IMR-90 (cell line): ENCODE measurements at regions not wholly inside any gene's neighbourhood (a gene's known extent, or its start where the extent isn't known, plus 50 kb on each side); places are given as distances from the start of the nearest gene placed in this dataset.
A peak's percentile ranks its signal among the peaks of the same experiment; 100 is the strongest.
"Not testable (repeated sequence)": the region's sequence is repeated elsewhere in the genome, so short reads cannot be mapped to it uniquely, and the experiment has no call there.

ENCODE experiments used
- ATAC-seq: fragments of 200-7000 bp; cut with Tn5 transposase; 2 replicates; pipeline ENCODE4 v1.9.1; 2020; ENCODE audit warnings: low read depth, mild to moderate bottlenecking, moderate library complexity
- BruUV-seq: library from RNA; stranded (reverse); fragments of 400-500 nt; replicated peaks from 2 replicates; lab custom pipeline; 2021; lab: Mats Ljungman, UMichigan
- CTCF ChIA-PET: fragments of 300-600 bp; formaldehyde crosslinking; extraction: SDS; loops from one replicate; lab custom pipeline; 2021; ENCODE audit warnings: antibody characterized with exemption; lab: Yijun Ruan, JAX
- POLR2A ChIA-PET: fragments of 300-600 bp; sonication (Branson Sonifier 250); formaldehyde crosslinking; loops from one replicate; lab custom pipeline; 2022; ENCODE audit warnings: antibody characterized with exemption; ENCODE audit not compliant: unreplicated experiment; lab: Charles Lee
- DNase-seq: peaks from one replicate; pipeline ENCODE4 v3.0.0; 2013
- H2AFZ ChIP-seq: replicated peaks from 2 replicates; pipeline ENCODE3; 2013; ENCODE audit warnings: low read length, mild to moderate bottlenecking; ENCODE audit not compliant: poor library complexity
- H2AK5ac ChIP-seq: 2 replicates; pipeline ENCODE4 v1.6.1; 2013; ENCODE audit warnings: low read depth, low read length, inconsistent platforms
- H2AK9ac ChIP-seq: replicated peaks from 2 replicates; pipeline ENCODE3; 2013; ENCODE audit warnings: mild to moderate bottlenecking, low read depth, low read length, moderate library complexity; ENCODE audit not compliant: poor library complexity
- H2BK120ac ChIP-seq: 2 replicates; pipeline ENCODE4 v1.6.1; 2013; ENCODE audit warnings: low read depth, low read length, inconsistent platforms
- H2BK15ac ChIP-seq: 3 replicates; pipeline ENCODE4 v1.6.1; 2013; ENCODE audit warnings: low read depth, low read length, inconsistent platforms
- H2BK20ac ChIP-seq: 2 replicates; pipeline ENCODE4 v1.6.1; 2013; ENCODE audit warnings: low read depth, mild to moderate bottlenecking, inconsistent platforms, low read length, moderate library complexity
- H2BK5ac ChIP-seq: 2 replicates; pipeline ENCODE4 v1.6.1; 2013; ENCODE audit warnings: mild to moderate bottlenecking, low read depth, low read length, inconsistent platforms; ENCODE audit not compliant: poor library complexity, severe bottlenecking
- H3K14ac ChIP-seq: replicated peaks from 2 replicates; pipeline ENCODE4 v1.6.1; 2013; ENCODE audit warnings: low read depth, low read length, inconsistent platforms
- H3K18ac ChIP-seq: 2 replicates; pipeline ENCODE4 v1.6.1; 2013; ENCODE audit warnings: low read depth, low read length, control low read depth
- H3K23ac ChIP-seq: 2 replicates; pipeline ENCODE4 v1.6.1; 2013; ENCODE audit warnings: low read depth, low read length, inconsistent platforms
- H3K27ac ChIP-seq: 2 replicates; pipeline ENCODE4 v1.5.1; 2013; ENCODE audit warnings: mild to moderate bottlenecking, control low read depth, low read length; ENCODE audit not compliant: insufficient read depth
- H3K27me3 ChIP-seq: 2 replicates; pipeline ENCODE4 v1.6.1; 2013; ENCODE audit warnings: low read length; ENCODE audit not compliant: control insufficient read depth, insufficient read depth
- H3K36me3 ChIP-seq: 2 replicates; pipeline ENCODE4 v1.6.1; 2013; ENCODE audit warnings: low read length, mixed read lengths; ENCODE audit not compliant: control insufficient read depth, insufficient read depth
- H3K4ac ChIP-seq: 2 replicates; pipeline ENCODE4 v1.6.1; 2013; ENCODE audit warnings: low read depth, low read length, inconsistent platforms
- H3K4me1 ChIP-seq: 2 replicates; pipeline ENCODE4 v1.6.1; 2013; ENCODE audit warnings: low read length, mixed read lengths; ENCODE audit not compliant: control insufficient read depth, insufficient read depth
- H3K4me2 ChIP-seq: 2 replicates; pipeline ENCODE4 v1.6.1; 2013; ENCODE audit warnings: low read depth, mild to moderate bottlenecking, control low read depth, low read length, moderate library complexity
- H3K4me3 ChIP-seq: 2 replicates; pipeline ENCODE4 v1.5.1; 2013; ENCODE audit warnings: low read depth, mild to moderate bottlenecking, control low read depth, low read length, moderate library complexity; ENCODE audit not compliant: insufficient read depth
- H3K56ac ChIP-seq: 2 replicates; pipeline ENCODE4 v1.6.1; 2013; ENCODE audit warnings: low read length, inconsistent platforms; ENCODE audit not compliant: insufficient read depth; ENCODE audit errors: extremely low read depth
- H3K79me1 ChIP-seq, 2 experiments: 2 replicates each; pipeline ENCODE4 v1.6.1; 2013; ENCODE audit warnings: low read length in 2 of 2, inconsistent platforms in 1 of 2, low read depth in 1 of 2
- H3K9ac ChIP-seq: 2 replicates; pipeline ENCODE4 v1.6.1; 2013; ENCODE audit warnings: low read depth, low read length, control low read depth
- H3K9me1 ChIP-seq: 2 replicates; pipeline ENCODE4 v1.6.1; 2013; ENCODE audit warnings: low read length, inconsistent platforms; ENCODE audit not compliant: insufficient read depth
- H3K9me3 ChIP-seq: 2 replicates; pipeline ENCODE4 v1.6.1; 2013; ENCODE audit warnings: low read length; ENCODE audit not compliant: control insufficient read depth, insufficient read depth
- H4K20me1 ChIP-seq: 2 replicates; pipeline ENCODE4 v1.6.1; 2013; ENCODE audit warnings: low read length, inconsistent platforms; ENCODE audit not compliant: insufficient read depth
- H4K5ac ChIP-seq: 2 replicates; pipeline ENCODE4 v1.6.1; 2013; ENCODE audit warnings: mild to moderate bottlenecking, low read depth, low read length, control low read depth
- H4K8ac ChIP-seq, 2 experiments: 2 replicates each; pipeline ENCODE4 v1.6.1; 2013; ENCODE audit warnings: low read depth in 2 of 2, low read length in 2 of 2, control low read depth in 1 of 2, inconsistent platforms in 1 of 2
- H4K91ac ChIP-seq: 2 replicates; pipeline ENCODE4 v1.6.1; 2013; ENCODE audit warnings: low read depth, low read length, inconsistent platforms; ENCODE audit not compliant: insufficient read depth
- CEBPB ChIP-seq: IDR thresholded peaks from 2 replicates; pipeline ENCODE4 v1.6.1; 2012; ENCODE audit warnings: low read depth, low read length, improper control_type of control experiment
- FOS ChIP-seq: fragments of 150-350 bp; IDR thresholded peaks from 2 replicates; pipeline ENCODE4 v1.6.1; 2016; ENCODE audit warnings: low read depth, low read length
- WGBS, 2 experiments: methylation state at CpG; one replicate each; pipeline versions ENCODE4 v1.1.5 to v1.1.7; 2013; ENCODE audit warnings: missing lambda C conversion rate in 2 of 2; ENCODE audit not compliant: insufficient read length in 1 of 2; ENCODE audit errors: extremely low coverage in 2 of 2; 5-methylcytosine and 5-hydroxymethylcytosine counted together
- dilution Hi-C: fragments of 300-500 bp; cut with HindIII; formaldehyde crosslinking; loops from one replicate; pipeline ENCODE4 v1.14.3; 2018; ENCODE audit warnings: low sequenced_read_pairs; ENCODE audit not compliant: unreplicated experiment
- in situ Hi-C: fragments of 300-500 bp; cut with MboI; formaldehyde crosslinking; loops from 3 replicates; pipeline ENCODE4 v1.14.3; 2019; ENCODE audit warnings: low sequenced_read_pairs, inconsistent platforms, mixed read lengths
- intact Hi-C: fragments of 100-400 bp; cut with micrococcal nuclease; formaldehyde crosslinking; loops from 2 replicates; pipeline ENCODE4 v1.10.0; 2022

- dilution Hi-C loops (no loop called here), in situ Hi-C loops (no loop called here), intact Hi-C loops (no loop called here)
- TF ChIP-seq CEBPB (peak; percentile 42; the same call in 1 of the 2 replicates), FOS (no peak)
- Histone ChIP-seq H3K27me3 (no peaks in the 10 kb centered on the region), H3K27ac (no peak overlapping the region), H3K23ac (no peak overlapping the region), H4K5ac (no peak overlapping the region), H3K4me3 (no peak overlapping the region), H4K8ac (no peak overlapping the region), H2BK20ac (no peak overlapping the region), H3K36me3 (no peaks in the 10 kb centered on the region), H3K4me2 (no peak overlapping the region), H2AFZ (no peak overlapping the region), H2BK5ac (no peak overlapping the region), H2BK15ac (no peak overlapping the region), H3K9ac (no peak overlapping the region), H3K14ac (no peak overlapping the region), H4K20me1 (no peaks in the 10 kb centered on the region), H2BK120ac (no peak overlapping the region), H2AK9ac (no peak overlapping the region), H4K91ac (no peak overlapping the region), H3K4me1 (no peaks in the 10 kb centered on the region), H3K79me1 (no peaks in the 10 kb centered on the region), H3K4ac (no peak overlapping the region), H3K56ac (no peak overlapping the region), H2AK5ac (no peak overlapping the region), H3K18ac (no peak overlapping the region), H3K9me3 (peaks cover 3% of the 10 kb centered on the region; the same call in 1 of the 2 replicates), H3K9me1 (no peaks in the 10 kb centered on the region)
- WGBS, 2 experiments = no CpG with 5 or more reads among the region's 1 CpG
- DNase-seq (no peak), ATAC-seq (no peak)
- ChIA-PET POLR2A (no interaction called here), CTCF (no interaction called here)
- BruUV-seq = no TSS peak
Measured at GRCh38 chr1:90348934-90349333, 354.0 kb downstream of the ZNF326 start.

- H2BK15ac ChIP-seq, POLR2A ChIA-PET, H2BK20ac ChIP-seq, DNase-seq, H2AK5ac ChIP-seq, H2BK5ac ChIP-seq, CTCF ChIA-PET, H4K5ac ChIP-seq, in situ Hi-C loops, BruUV-seq, H3K56ac ChIP-seq, H3K9me3 ChIP-seq, H3K18ac ChIP-seq, H3K27ac ChIP-seq, H3K9ac ChIP-seq, H2BK120ac ChIP-seq, H3K36me3 ChIP-seq, H4K20me1 ChIP-seq, H3K23ac ChIP-seq, H4K91ac ChIP-seq, ATAC-seq, H3K4ac ChIP-seq, H3K4me1 ChIP-seq, dilution Hi-C loops, H4K8ac ChIP-seq, intact Hi-C loops, H3K27me3 ChIP-seq, H2AFZ ChIP-seq, H3K4me2 ChIP-seq, H3K79me1 ChIP-seq, H3K4me3 ChIP-seq, H3K9me1 ChIP-seq, H2AK9ac ChIP-seq, H3K14ac ChIP-seq: not testable (repeated sequence)
- 56% methylated on average over 2 of the region's 2 CpGs; no CpG with 5 or more reads in 1 of the 2 experiments for WGBS, 2 experiments
Measured at GRCh38 chr1:90348459-90348858, 353.5 kb downstream of the ZNF326 start.
